ENCODE measurements at regions not wholly inside any gene's neighbourhood (a gene's known extent, or its start where the extent isn't known, plus 50 kb on each side); places are given as distances from the start of the nearest gene placed in this dataset.
"Not testable (repeated sequence)": the region's sequence is repeated elsewhere in the genome, so short reads cannot be mapped to it uniquely, and the experiment has no call there.

DNA sequence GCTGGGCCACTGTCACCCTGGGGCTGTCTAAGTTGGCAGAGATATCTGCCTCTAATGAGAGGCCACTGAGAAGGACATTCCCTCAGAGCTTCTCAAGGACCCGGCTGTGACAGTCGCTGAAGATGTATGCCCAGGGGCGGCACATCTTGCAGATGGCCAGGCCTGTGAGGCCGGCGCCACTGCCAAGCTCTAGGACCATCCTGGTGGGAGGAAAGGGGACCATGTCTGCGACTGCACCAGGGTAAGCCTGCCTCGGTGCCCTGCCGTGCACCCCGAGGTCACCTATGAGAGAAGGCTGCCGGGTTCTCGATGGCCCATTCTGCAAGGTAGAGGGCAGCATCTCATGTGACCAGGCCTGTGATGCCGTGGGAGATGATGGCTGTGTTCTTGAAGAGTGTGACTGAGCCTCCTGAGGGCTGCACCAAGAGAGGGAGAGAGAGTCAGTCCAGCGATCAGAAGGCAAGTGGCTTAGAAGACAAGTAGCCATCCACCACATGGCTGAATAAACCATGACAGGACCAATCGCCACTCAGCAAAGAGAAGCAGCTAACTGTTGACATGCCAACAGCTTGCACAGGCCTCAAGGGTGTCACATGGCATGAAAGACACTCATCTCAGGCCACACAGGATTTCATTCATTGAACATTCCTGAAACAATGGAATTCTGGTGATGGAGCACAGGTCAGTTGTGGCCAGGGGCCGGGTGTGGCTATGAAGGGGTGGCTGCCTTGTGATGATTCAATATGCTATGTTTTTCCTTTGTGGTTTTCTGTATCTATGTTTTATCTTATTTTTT, 123.5 kb upstream of the ALDH3B2 start:
- TF ChIP-seq, protein P1, sequence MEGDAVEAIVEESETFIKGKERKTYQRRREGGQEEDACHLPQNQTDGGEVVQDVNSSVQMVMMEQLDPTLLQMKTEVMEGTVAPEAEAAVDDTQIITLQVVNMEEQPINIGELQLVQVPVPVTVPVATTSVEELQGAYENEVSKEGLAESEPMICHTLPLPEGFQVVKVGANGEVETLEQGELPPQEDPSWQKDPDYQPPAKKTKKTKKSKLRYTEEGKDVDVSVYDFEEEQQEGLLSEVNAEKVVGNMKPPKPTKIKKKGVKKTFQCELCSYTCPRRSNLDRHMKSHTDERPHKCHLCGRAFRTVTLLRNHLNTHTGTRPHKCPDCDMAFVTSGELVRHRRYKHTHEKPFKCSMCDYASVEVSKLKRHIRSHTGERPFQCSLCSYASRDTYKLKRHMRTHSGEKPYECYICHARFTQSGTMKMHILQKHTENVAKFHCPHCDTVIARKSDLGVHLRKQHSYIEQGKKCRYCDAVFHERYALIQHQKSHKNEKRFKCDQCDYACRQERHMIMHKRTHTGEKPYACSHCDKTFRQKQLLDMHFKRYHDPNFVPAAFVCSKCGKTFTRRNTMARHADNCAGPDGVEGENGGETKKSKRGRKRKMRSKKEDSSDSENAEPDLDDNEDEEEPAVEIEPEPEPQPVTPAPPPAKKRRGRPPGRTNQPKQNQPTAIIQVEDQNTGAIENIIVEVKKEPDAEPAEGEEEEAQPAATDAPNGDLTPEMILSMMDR (IDR thresholded peaks at IDR 0.05; ENCODE audit: extremely low read depth in 1 of 2, insufficient read depth in 1 of 2, low read depth in 1 of 2, low read length in 2 of 2), result not testable (repeated sequence)
- TF ChIP-seq POLR2A (IDR thresholded peaks at IDR 0.05; ENCODE audit: low read depth, low read length); EZH2 (IDR thresholded peaks at IDR 0.05; ENCODE audit: borderline replicate concordance, low read depth, low read length, severe bottlenecking); POLR2AphosphoS5 (IDR thresholded peaks at IDR 0.05; ENCODE audit: insufficient read depth, low read depth, low read length); FOS (IDR thresholded peaks at IDR 0.05; ENCODE audit: borderline replicate concordance, insufficient read depth, low read length); MYC (IDR thresholded peaks at IDR 0.05; ENCODE audit: low read depth, low read length): not testable (repeated sequence)
- TF ChIP-seq, protein P2, sequence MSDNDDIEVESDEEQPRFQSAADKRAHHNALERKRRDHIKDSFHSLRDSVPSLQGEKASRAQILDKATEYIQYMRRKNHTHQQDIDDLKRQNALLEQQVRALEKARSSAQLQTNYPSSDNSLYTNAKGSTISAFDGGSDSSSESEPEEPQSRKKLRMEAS (IDR thresholded peaks at IDR 0.05; ENCODE audit: insufficient read depth, insufficient read length), result not testable (repeated sequence)
